ENCODE measurements at regions not wholly inside any gene's neighbourhood (a gene's known extent, or its start where the extent isn't known, plus 50 kb on each side); places are given as distances from the start of the nearest gene placed in this dataset.

- no peak for DNase-seq
Observed at GRCh38 chr6:154885214-154885613, 109.9 kb upstream of the TIAM2 start.

- DNase-seq = no peak
Observed at GRCh38 chr6:154886016-154886415, 109.1 kb upstream of the TIAM2 start.

- DNase-seq = no peak
Observed at GRCh38 chr6:154886471-154886870, 108.6 kb upstream of the TIAM2 start.

- DNase-seq = no peak
Observed at GRCh38 chr6:154887051-154887450, 108.1 kb upstream of the TIAM2 start.

GRCh38 chr6:154888421-154889295 lies 106.5 kb upstream of the TIAM2 start:
- DNase-seq = peak in 16 of 56 donors; percentile 7 to 44 (median 19)

- DNase-seq = no peak
Observed at GRCh38 chr6:154890874-154891273, 104.2 kb upstream of the TIAM2 start.

GRCh38 chr6:154891901-154892300 lies 103.2 kb upstream of the TIAM2 start:
- no peak for DNase-seq

- no peak for DNase-seq
Observed at GRCh38 chr6:154893917-154894316, 101.2 kb upstream of the TIAM2 start.

GRCh38 chr6:154894902-154895301 lies 100.2 kb upstream of the TIAM2 start:
- no peak for DNase-seq

GRCh38 chr6:154895841-154896240 lies 99.3 kb upstream of the TIAM2 start:
- no peak for DNase-seq

GRCh38 chr6:154898821-154899220 lies 96.3 kb upstream of the TIAM2 start:
- no peak for DNase-seq

GRCh38 chr6:154899824-154900463 lies 95.2 kb upstream of the TIAM2 start:
- DNase-seq = no peak

GRCh38 chr6:154901876-154902552 lies 93.1 kb upstream of the TIAM2 start:
- DNase-seq = peak in 6 of 56 donors; percentile 4 to 21 (median 14)

- no peak for DNase-seq
Observed at GRCh38 chr6:154907291-154907690, 87.8 kb upstream of the TIAM2 start.

- no peak for DNase-seq
Observed at GRCh38 chr6:154908723-154909122, 86.4 kb upstream of the TIAM2 start.

GRCh38 chr6:154909311-154909710 lies 85.8 kb upstream of the TIAM2 start:
- no peak for DNase-seq

- no peak for DNase-seq
Observed at GRCh38 chr6:154909821-154910220, 85.3 kb upstream of the TIAM2 start.

- DNase-seq = no peak
Observed at GRCh38 chr6:154914288-154914687, 80.8 kb upstream of the TIAM2 start.

- no peak for DNase-seq
Observed at GRCh38 chr6:154916857-154917256, 78.3 kb upstream of the TIAM2 start.

GRCh38 chr6:154917941-154918340 lies 77.2 kb upstream of the TIAM2 start:
- no peak for DNase-seq

- no peak for DNase-seq
Observed at GRCh38 chr6:154919806-154920205, 75.3 kb upstream of the TIAM2 start.

GRCh38 chr6:154920495-154921200 lies 74.5 kb upstream of the TIAM2 start:
- DNase-seq = no peak

All from nucleus accumbens (tissue), 56 donors.